ENCODE measurements at regions not wholly inside any gene's neighbourhood (a gene's known extent, or its start where the extent isn't known, plus 50 kb on each side); places are given as distances from the start of the nearest gene placed in this dataset.

DNA sequence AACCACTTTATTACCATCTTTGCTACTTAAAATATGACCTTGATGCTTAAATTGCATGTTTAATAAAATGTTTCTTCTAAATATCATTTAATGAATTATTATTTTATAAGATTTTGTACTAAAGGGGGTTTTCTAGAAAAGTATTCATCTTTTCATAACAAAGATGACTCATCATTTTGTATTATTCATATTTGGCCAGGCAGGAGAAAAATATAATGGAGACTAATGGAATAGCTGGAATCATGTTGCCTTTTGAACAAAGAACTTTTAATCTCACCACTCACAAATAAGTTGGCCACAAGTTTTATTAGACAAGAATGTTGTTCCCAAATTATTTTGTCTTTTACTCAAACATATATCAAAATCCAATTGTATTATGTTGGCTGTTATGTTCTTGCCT is 882.4 kb downstream of the DSC3 start:
- Histone ChIP-seq H3K9me3 (ENCODE audit: insufficient read depth, low read depth, low read length) (no peaks in the 10 kb centered on the region), H4K20me1 (ENCODE audit: insufficient read depth, low read length, poor library complexity, severe bottlenecking) (no peaks in the 10 kb centered on the region), H3K36me3 (ENCODE audit: insufficient read depth, low read length) (no peaks in the 10 kb centered on the region), H3K27me3 (ENCODE audit: insufficient read depth, low read length, poor library complexity, severe bottlenecking) (no peaks in the 10 kb centered on the region), H3K79me2 (ENCODE audit: insufficient read depth, low read length) (no peaks in the 10 kb centered on the region), H3K4me1 (ENCODE audit: insufficient read depth, low read length, poor library complexity, severe bottlenecking) (no peaks in the 10 kb centered on the region), H3K9me2 (replicated peaks; ENCODE audit: low read depth, low read length) (no peaks in the 10 kb centered on the region), H3K4me3 (ENCODE audit: low read length, poor library complexity, severe bottlenecking) (no peak overlapping the region), H3F3A (ENCODE audit: low read depth) (no peaks in the 10 kb centered on the region), H3K9ac (ENCODE audit: low read depth, low read length, poor library complexity, severe bottlenecking) (no peak overlapping the region), H2AFZ (ENCODE audit: low read length) (no peak overlapping the region), H3K4me2 (ENCODE audit: low read depth, low read length, poor library complexity, severe bottlenecking) (no peak overlapping the region)
- no peak for TF ChIP-seq EZH2phosphoT487 (IDR thresholded peaks at IDR 0.05; ENCODE audit: borderline replicate concordance)
- TF ChIP-seq, protein P1, sequence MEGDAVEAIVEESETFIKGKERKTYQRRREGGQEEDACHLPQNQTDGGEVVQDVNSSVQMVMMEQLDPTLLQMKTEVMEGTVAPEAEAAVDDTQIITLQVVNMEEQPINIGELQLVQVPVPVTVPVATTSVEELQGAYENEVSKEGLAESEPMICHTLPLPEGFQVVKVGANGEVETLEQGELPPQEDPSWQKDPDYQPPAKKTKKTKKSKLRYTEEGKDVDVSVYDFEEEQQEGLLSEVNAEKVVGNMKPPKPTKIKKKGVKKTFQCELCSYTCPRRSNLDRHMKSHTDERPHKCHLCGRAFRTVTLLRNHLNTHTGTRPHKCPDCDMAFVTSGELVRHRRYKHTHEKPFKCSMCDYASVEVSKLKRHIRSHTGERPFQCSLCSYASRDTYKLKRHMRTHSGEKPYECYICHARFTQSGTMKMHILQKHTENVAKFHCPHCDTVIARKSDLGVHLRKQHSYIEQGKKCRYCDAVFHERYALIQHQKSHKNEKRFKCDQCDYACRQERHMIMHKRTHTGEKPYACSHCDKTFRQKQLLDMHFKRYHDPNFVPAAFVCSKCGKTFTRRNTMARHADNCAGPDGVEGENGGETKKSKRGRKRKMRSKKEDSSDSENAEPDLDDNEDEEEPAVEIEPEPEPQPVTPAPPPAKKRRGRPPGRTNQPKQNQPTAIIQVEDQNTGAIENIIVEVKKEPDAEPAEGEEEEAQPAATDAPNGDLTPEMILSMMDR (conservative IDR thresholded peaks at IDR 0.05; ENCODE audit: low read length) = no peak

GRCh38 chr18:30150586-30151250 is 891.8 kb downstream of the DSC3 start:
- Histone ChIP-seq H3K9me3 (ENCODE audit: insufficient read depth, low read depth, low read length) (no peaks in the 10 kb centered on the region), H3K27me3 (ENCODE audit: insufficient read depth, low read length, poor library complexity, severe bottlenecking) (no peaks in the 10 kb centered on the region), H3K9me2 (replicated peaks; ENCODE audit: low read depth, low read length) (no peaks in the 10 kb centered on the region), H3K9ac (ENCODE audit: low read depth, low read length, poor library complexity, severe bottlenecking) (no peak overlapping the region), H4K20me1 (ENCODE audit: insufficient read depth, low read length, poor library complexity, severe bottlenecking) (no peaks in the 10 kb centered on the region), H3F3A (ENCODE audit: low read depth) (no peaks in the 10 kb centered on the region), H3K4me1 (ENCODE audit: insufficient read depth, low read length, poor library complexity, severe bottlenecking) (no peaks in the 10 kb centered on the region), H3K4me2 (ENCODE audit: low read depth, low read length, poor library complexity, severe bottlenecking) (no peak overlapping the region), H3K79me2 (ENCODE audit: insufficient read depth, low read length) (no peaks in the 10 kb centered on the region), H3K4me3 (ENCODE audit: low read length, poor library complexity, severe bottlenecking) (no peak overlapping the region), H2AFZ (ENCODE audit: low read length) (no peak overlapping the region), H3K36me3 (ENCODE audit: insufficient read depth, low read length) (no peaks in the 10 kb centered on the region)
- TF ChIP-seq EZH2phosphoT487 (IDR thresholded peaks at IDR 0.05; ENCODE audit: borderline replicate concordance) = no peak
- TF ChIP-seq, protein P1 (conservative IDR thresholded peaks at IDR 0.05; ENCODE audit: low read length) = no peak

GRCh38 chr18:30149585-30149984 is 893.0 kb downstream of the DSC3 start:
- no peak overlapping the region for H3K9ac ChIP-seq (ENCODE audit: low read depth, low read length, poor library complexity, severe bottlenecking)
- no peaks in the 10 kb centered on the region for H3K4me1 ChIP-seq (ENCODE audit: insufficient read depth, low read length, poor library complexity, severe bottlenecking)
- H3K4me2 ChIP-seq (ENCODE audit: low read depth, low read length, poor library complexity, severe bottlenecking) = no peak overlapping the region
- no peak overlapping the region for H3K4me3 ChIP-seq (ENCODE audit: low read length, poor library complexity, severe bottlenecking)
- TF ChIP-seq, protein P1 (conservative IDR thresholded peaks at IDR 0.05; ENCODE audit: low read length) = no peak
- no peak for TF ChIP-seq EZH2phosphoT487 (IDR thresholded peaks at IDR 0.05; ENCODE audit: borderline replicate concordance)
- H4K20me1 ChIP-seq (ENCODE audit: insufficient read depth, low read length, poor library complexity, severe bottlenecking) = no peaks in the 10 kb centered on the region
- no peaks in the 10 kb centered on the region for H3F3A ChIP-seq (ENCODE audit: low read depth)
- no peaks in the 10 kb centered on the region for H3K9me3 ChIP-seq (ENCODE audit: insufficient read depth, low read depth, low read length)
- H3K9me2 ChIP-seq (replicated peaks; ENCODE audit: low read depth, low read length) = no peaks in the 10 kb centered on the region
- H2AFZ ChIP-seq (ENCODE audit: low read length) = no peak overlapping the region
- no peaks in the 10 kb centered on the region for H3K36me3 ChIP-seq (ENCODE audit: insufficient read depth, low read length)
- no peaks in the 10 kb centered on the region for H3K79me2 ChIP-seq (ENCODE audit: insufficient read depth, low read length)
- no peaks in the 10 kb centered on the region for H3K27me3 ChIP-seq (ENCODE audit: insufficient read depth, low read length, poor library complexity, severe bottlenecking)
